ENCODE measurements at regions not wholly inside any gene's neighbourhood (a gene's known extent, or its start where the extent isn't known, plus 50 kb on each side); places are given as distances from the start of the nearest gene placed in this dataset.
"Not testable (repeated sequence)": the region's sequence is repeated elsewhere in the genome, so short reads cannot be mapped to it uniquely, and the experiment has no call there.

DNA sequence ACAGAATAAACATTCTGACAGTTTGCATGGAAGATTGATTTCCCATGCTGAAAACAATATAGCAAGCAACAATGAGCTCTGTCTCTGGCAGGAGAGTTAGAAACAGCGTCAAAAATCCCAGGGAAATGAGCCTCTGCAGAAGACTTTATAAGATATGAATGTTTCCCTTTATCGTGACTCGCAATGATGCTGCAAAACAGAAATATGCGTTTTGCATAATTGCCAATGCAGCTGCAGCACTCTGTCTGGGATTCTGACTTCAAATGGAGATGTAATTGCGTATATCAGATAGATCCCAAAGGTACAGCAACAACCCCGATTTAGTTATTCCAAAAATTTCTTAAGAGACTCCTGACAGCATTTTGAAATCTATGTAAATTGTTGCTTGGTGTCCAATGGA is 702.4 kb upstream of the EPHA5 start:
- H3K36me3 Mint-ChIP-seq (ENCODE audit: low read depth), result no peaks in the 10 kb centered on the region
- peaks cover 8% of the 10 kb centered on the region for H3K9me3 Mint-ChIP-seq
- no peak overlapping the region for H3K27ac Mint-ChIP-seq
- no peaks in the 10 kb centered on the region for H3K27me3 Mint-ChIP-seq
- CTCF ChIA-PET, result no interaction called here
- POLR2A ChIA-PET, result no interaction called here
- DNase-seq, result no peak
- no peak overlapping the region for H3K4me3 Mint-ChIP-seq
- no peaks in the 10 kb centered on the region for H3K4me1 Mint-ChIP-seq

DNA sequence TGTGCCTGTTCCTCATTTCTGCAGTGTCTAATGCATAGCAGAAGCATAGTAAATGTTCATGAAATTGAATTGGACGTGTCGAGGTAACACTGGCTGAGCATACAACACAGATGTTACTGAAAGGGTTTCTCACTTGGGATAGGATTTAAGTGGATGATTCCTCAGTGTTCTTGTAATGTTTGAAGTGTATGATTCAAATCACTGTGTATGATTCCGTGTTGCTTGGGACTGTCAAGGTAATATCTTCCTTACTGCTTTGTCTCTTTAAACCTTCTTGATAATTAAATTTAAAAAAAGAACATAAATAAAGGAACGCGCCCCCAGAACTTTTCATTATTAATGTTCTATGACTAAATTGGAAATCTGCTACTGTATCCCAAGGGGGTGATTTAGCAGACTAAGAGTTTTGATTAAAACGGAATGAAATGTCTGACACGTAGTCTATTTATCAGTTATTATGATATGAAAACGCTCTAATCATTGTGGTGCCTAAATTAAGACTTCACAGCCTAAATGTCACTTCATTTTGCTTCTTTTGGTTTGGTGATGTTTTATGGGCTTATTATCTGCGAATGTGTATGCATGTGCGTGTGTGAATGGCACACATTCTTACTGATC is 696.9 kb upstream of the EPHA5 start:
- DNase-seq, result no peak
- no peaks in the 10 kb centered on the region for H3K9me3 Mint-ChIP-seq
- no peaks in the 10 kb centered on the region for H3K27me3 Mint-ChIP-seq
- no peaks in the 10 kb centered on the region for H3K4me1 Mint-ChIP-seq
- no peak overlapping the region for H3K27ac Mint-ChIP-seq
- no peaks in the 10 kb centered on the region for H3K36me3 Mint-ChIP-seq (ENCODE audit: low read depth)
- H3K4me3 Mint-ChIP-seq, result no peak overlapping the region
- ChIA-PET CTCF (no interaction called here), POLR2A (no interaction called here)

DNA sequence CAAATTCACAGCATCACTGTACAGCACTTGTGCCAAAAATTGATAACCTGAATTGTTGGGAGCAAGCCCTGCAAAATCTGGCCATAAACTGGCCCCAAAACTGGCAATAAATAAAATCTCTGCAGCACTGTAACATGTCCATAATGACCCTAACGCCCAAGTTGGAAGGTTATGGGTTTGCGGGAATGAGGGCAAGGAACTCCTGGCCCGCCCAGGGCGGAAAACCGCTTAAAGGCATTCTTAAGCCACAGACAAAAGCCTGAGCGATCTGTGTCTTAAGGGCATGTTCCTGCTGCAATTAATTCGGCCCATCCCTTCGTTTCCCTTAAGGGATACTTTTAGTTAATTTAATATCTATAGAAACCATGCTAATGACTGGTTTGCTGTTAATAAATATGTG is 690.1 kb upstream of the EPHA5 start:
- H3K4me3 Mint-ChIP-seq; H3K36me3 Mint-ChIP-seq (ENCODE audit: low read depth); CTCF ChIA-PET; H3K4me1 Mint-ChIP-seq; DNase-seq; H3K9me3 Mint-ChIP-seq; POLR2A ChIA-PET; H3K27me3 Mint-ChIP-seq; H3K27ac Mint-ChIP-seq: not testable (repeated sequence)

DNA sequence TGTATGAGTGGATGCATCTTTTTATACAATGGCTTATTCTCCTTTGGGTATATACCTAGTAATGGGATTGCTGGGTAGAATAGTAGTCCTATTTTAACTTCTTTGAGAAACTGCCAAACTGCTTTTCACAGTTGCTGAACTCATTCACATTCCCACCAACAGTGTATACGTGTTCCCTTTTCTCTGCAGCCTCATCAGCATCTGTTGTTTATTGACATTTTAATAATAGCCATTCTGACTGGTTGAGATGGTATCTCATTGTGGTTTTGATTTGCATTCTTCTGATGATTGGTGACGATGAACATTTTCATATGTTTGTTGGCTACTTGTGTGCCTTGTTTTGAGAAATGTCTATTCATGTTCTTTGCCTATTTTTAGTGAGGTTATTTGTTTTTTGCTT is 687.0 kb upstream of the EPHA5 start:
- ChIA-PET POLR2A (no interaction called here), CTCF (no interaction called here)
- Mint-ChIP-seq H3K27ac (no peak overlapping the region), H3K27me3 (no peaks in the 10 kb centered on the region), H3K4me1 (no peaks in the 10 kb centered on the region), H3K9me3 (peaks cover 2% of the 10 kb centered on the region), H3K36me3 (ENCODE audit: low read depth) (no peaks in the 10 kb centered on the region), H3K4me3 (no peak overlapping the region)
- DNase-seq, result no peak

DNA sequence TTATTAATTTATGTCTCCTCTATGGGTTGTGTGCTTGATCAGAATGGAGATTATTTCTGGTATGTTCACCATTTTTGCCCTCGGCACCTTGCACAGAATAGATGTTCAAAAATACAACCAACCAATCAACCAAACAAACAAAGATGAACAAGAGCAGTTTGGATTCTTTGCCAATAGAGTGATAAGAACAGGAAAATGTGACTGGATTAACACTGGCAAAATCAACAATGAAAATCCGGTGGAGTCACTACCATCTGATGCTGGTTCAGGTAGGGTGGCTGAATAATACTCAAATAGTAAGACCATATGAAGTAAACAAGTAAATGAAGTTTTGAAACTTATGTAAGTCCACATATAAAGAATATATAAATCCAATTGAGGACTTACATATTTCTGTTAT is 685.0 kb upstream of the EPHA5 start:
- POLR2A ChIA-PET, result no interaction called here

DNA sequence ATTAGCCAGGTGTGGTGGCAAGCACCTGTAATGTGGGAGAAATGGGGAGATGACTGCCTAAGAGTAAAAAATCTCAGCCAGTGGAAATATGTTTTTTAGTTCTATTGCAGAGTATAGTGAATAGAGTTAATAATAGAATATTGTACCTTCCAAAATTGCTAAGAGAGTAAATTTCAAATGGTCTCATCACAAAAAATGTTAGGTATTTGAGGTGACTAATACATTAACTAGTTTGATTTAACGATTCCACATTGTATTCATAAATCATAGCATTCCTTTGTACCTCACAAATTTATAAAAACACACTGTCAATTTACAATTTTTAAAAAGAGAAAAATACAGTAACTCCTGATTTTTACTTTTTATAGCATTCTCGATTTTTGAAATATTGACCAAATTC is 681.5 kb upstream of the EPHA5 start:
- Mint-ChIP-seq H3K27me3 (no peaks in the 10 kb centered on the region), H3K4me1 (no peaks in the 10 kb centered on the region), H3K27ac (no peak overlapping the region), H3K36me3 (ENCODE audit: low read depth) (no peaks in the 10 kb centered on the region), H3K9me3 (peaks cover 5% of the 10 kb centered on the region), H3K4me3 (no peak overlapping the region)
- POLR2A ChIA-PET, result no interaction called here
- CTCF ChIA-PET, result no interaction called here
- DNase-seq, result no peak

More for the DNA sequence above, 685.0 kb upstream of the EPHA5 start:
- no peak for DNase-seq
- Mint-ChIP-seq H3K4me1 (no peaks in the 10 kb centered on the region), H3K27ac (no peak overlapping the region), H3K9me3 (peaks cover 2% of the 10 kb centered on the region), H3K27me3 (no peaks in the 10 kb centered on the region), H3K36me3 (ENCODE audit: low read depth) (no peaks in the 10 kb centered on the region), H3K4me3 (no peak overlapping the region)
- CTCF ChIA-PET, result no interaction called here

DNA sequence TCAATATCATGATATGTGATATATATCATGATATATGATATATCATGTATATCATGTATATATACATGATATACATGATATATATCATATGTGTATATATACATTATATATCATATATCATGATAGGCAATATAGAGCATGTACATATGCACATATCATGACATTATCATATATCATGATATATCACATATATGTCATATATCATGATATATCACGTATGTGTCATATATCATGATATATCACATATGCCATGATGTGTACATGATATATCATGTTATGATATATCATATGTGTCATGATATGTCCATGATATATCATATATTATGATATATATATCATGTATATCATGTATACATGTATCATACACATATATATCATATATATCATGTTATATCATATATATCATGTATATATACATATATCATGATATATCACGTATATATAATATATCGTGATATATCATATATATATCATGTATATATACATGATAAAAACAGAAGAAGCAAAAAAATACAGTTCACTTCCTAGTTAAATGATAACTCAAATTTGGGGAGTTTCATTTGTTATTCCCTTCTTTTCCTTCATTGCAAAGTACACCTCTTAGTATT is 670.1 kb upstream of the EPHA5 start:
- no peak overlapping the region for H3K4me3 Mint-ChIP-seq
- CTCF ChIA-PET, result no interaction called here
- no peaks in the 10 kb centered on the region for H3K36me3 Mint-ChIP-seq (ENCODE audit: low read depth)

DNA sequence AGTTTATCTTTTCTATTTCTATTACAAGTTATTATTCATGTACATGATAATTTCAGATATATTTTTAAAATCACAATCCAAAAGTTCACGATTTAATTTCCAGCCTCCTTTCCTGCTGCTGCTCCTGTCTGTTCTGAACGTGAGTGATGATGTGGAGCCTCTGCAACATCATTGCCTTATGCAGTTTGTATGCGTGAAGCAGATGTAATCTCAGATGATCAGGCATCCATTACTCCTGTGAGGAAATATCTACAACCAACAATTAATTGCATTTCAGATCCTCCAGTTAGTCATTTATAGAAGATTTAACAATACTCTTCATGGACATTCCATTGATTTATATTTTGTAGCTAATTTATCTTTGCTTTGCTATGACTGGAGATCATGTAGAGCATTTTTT is 668.7 kb upstream of the EPHA5 start:
- Mint-ChIP-seq H3K4me1 (no peaks in the 10 kb centered on the region), H3K27me3 (no peaks in the 10 kb centered on the region), H3K9me3 (peaks cover 2% of the 10 kb centered on the region), H3K4me3 (no peak overlapping the region), H3K27ac (no peak overlapping the region), H3K36me3 (ENCODE audit: low read depth) (no peaks in the 10 kb centered on the region)
- POLR2A ChIA-PET, result no interaction called here
- CTCF ChIA-PET, result no interaction called here
- DNase-seq, result no peak

More for the DNA sequence above, 670.1 kb upstream of the EPHA5 start:
- POLR2A ChIA-PET, result no interaction called here
- Mint-ChIP-seq H3K4me1 (no peaks in the 10 kb centered on the region), H3K27ac (no peak overlapping the region), H3K9me3 (peaks cover 2% of the 10 kb centered on the region), H3K27me3 (no peaks in the 10 kb centered on the region)
- no peak for DNase-seq

DNA sequence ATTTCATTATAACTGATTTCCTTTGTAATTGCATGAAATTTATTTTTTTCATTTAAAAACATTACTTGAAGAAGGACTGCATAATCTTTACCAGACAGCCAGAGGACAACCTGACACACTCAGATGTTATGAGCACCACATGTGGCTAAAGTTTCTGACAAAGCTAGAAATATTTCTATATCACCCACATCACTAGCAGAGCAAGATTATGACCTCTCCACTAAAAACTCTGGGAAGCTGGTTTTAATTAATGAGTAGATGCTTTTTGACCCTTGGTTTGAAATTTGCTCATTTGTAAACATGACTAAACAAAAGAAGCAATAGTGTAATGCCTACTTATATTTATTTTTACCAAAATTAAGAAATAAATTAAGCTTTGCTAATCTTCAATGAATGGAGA is 661.5 kb upstream of the EPHA5 start:
- no peak for DNase-seq
- ChIA-PET POLR2A (no interaction called here), CTCF (interaction anchor here (1.2 kb wide), 1 partner anchor 9 kb away, joined by 3 read pairs; no protein-coding TSS in a partner anchor)
- H3K9me3 Mint-ChIP-seq, result no peaks in the 10 kb centered on the region
- H3K27me3 Mint-ChIP-seq, result no peaks in the 10 kb centered on the region
- no peaks in the 10 kb centered on the region for H3K36me3 Mint-ChIP-seq (ENCODE audit: low read depth)
- H3K4me1 Mint-ChIP-seq, result no peaks in the 10 kb centered on the region
- H3K27ac Mint-ChIP-seq, result no peak overlapping the region
- no peak overlapping the region for H3K4me3 Mint-ChIP-seq

DNA sequence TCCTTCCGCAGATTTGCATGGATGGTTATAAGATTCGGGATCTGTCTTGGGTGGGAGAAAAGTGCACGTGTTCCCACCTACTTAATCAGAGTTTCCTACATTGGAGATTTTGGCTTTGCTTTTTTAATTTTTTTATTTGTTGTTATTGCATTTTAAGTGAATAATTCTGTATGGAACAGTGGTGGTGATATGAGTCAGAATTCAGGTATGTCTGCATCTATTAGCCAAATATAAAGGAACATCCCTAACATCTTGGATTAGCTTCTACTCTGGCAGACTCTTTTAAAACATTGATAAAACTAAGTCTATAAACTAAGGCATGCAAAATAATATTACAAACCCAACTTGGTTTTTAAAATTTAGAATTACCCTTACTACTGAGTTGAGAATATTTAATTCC is 659.8 kb upstream of the EPHA5 start:
- no peaks in the 10 kb centered on the region for H3K4me1 Mint-ChIP-seq
- no peaks in the 10 kb centered on the region for H3K27me3 Mint-ChIP-seq
- no peak for DNase-seq
- POLR2A ChIA-PET, result no interaction called here
- H3K4me3 Mint-ChIP-seq, result no peak overlapping the region
- CTCF ChIA-PET, result no interaction called here
- no peak overlapping the region for H3K27ac Mint-ChIP-seq
- H3K9me3 Mint-ChIP-seq, result no peaks in the 10 kb centered on the region
- no peaks in the 10 kb centered on the region for H3K36me3 Mint-ChIP-seq (ENCODE audit: low read depth)

DNA sequence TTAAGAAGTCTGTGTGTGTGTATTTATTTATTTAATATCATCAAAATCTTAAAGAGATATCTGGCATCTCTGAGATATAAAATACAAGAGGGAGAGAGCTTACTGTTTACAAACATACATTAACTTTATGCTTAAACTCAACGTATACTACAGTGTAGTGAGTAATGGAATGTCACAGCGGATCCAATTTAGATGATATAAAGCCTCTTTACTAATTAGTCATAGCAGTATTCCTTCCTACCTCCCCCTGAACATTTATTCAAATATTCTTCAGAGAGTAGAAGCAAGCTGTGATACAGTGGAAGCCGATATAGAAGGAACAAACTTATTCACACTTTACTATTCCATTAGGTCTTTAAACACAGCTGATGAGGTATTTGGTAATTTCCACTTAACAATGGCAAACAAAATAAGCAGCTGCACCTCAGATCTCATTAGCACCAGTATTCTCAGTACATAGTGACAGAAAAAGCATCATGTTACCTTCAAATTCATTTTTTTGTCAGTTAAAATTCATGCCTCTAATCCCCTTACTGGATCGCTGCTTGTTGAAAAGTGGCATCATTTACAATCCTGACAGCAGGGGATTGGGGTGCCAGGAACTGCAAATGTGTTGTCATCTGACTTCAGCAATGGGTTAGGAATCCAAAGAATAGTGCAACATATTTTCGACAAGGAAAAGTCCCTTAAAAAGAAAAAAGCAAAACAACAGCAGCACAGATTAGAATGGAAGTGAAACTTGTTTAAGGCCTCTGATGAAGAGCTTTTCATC is 658.7 kb upstream of the EPHA5 start:
- H3K4me3 Mint-ChIP-seq, result no peak overlapping the region
- POLR2A ChIA-PET, result no interaction called here
- no peaks in the 10 kb centered on the region for H3K36me3 Mint-ChIP-seq (ENCODE audit: low read depth)
- no peaks in the 10 kb centered on the region for H3K27me3 Mint-ChIP-seq
- no peaks in the 10 kb centered on the region for H3K9me3 Mint-ChIP-seq
- H3K27ac Mint-ChIP-seq, result no peak overlapping the region
- CTCF ChIA-PET, result no interaction called here
- DNase-seq, result no peak
- H3K4me1 Mint-ChIP-seq, result no peaks in the 10 kb centered on the region

DNA sequence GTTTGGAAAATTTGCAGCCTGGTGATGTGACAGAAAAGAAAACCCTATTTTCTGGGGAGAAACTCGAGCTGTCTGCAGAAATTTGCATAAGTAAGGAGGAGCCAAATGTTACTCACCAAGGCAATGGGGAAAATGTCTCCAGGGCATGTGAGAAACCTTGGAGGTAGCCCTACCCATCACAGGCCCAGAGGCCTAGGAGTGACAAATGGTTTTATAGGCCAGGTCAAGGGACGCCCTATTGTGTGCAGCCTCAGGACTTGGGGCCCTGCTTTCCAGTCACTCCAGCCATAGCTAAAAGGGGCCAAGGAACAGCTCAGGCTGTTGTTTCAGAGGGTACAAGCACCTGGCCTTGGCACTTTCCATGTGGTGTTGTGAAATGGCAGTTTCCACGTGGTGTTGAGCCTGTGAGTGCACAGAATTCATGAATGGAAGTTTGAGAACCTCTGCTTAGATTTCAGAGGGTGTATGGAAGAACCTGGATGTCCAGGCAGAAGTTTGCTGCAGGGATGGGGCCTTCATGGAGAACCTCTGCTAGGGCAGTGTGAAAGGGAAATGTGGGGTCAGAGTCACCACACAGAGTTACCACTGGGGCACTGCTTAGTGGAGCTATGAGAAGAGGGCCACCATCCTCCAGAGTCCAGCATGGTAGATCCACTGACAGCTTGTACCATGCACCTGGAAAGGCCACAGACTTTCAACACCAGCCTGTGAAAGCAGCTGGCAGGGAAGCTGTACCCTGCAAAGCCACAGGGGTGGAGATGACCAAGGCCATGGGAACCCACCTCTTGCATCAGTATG is 637.6 kb upstream of the EPHA5 start:
- CTCF ChIA-PET, result no interaction called here
- H3K27ac Mint-ChIP-seq, result no peak overlapping the region
- H3K4me3 Mint-ChIP-seq, result no peak overlapping the region
- peaks cover 10% of the 10 kb centered on the region for H3K9me3 Mint-ChIP-seq
- H3K27me3 Mint-ChIP-seq, result no peaks in the 10 kb centered on the region
- no peak for DNase-seq
- no peaks in the 10 kb centered on the region for H3K4me1 Mint-ChIP-seq
- POLR2A ChIA-PET, result no interaction called here
- no peaks in the 10 kb centered on the region for H3K36me3 Mint-ChIP-seq (ENCODE audit: low read depth)

DNA sequence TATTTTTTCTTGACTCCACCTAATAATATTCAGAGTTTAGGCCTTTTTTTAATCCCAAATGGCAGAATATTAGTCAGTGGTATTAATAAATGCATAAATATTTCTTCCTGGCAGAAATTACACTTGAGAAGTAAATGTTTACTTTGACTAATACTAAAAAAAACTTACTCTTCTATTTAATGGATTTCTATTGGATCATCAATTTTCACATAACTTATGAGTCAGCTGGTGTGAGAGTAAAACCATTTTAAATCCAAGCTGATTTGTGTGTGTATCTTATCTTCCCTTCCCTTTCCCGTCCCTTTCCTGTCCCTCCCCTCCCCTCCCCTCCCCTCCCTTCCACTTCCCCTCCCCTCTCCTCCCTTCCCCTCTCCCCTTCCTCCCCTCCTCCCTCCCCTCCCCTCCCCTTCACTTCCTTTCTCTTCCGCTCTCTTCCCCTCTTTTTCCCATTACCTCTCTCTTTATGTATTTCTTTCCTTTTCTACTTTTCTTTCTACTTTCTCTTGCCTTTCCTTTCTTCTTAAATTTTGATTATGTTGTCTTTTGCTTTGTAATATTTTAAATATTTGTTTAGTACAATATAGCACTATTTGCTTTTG is 630.1 kb upstream of the EPHA5 start:
- no peaks in the 10 kb centered on the region for H3K36me3 Mint-ChIP-seq (ENCODE audit: low read depth)
- H3K4me3 Mint-ChIP-seq, result no peak overlapping the region
- peak overlapping the region; percentile 46 for H3K27ac Mint-ChIP-seq
- no peaks in the 10 kb centered on the region for H3K9me3 Mint-ChIP-seq
- no peak for DNase-seq
- no peaks in the 10 kb centered on the region for H3K27me3 Mint-ChIP-seq
- ChIA-PET POLR2A (no interaction called here), CTCF (no interaction called here)
- no peaks in the 10 kb centered on the region for H3K4me1 Mint-ChIP-seq

All from activated CD4-positive, alpha-beta T cell treated with anti-CD3 and anti-CD28 coated beads, Interleukin-2, amount 10 ng/mL, durations not matched to agents 7 days and 5 days (primary cell).